ENCODE measurements at regions not wholly inside any gene's neighbourhood (a gene's known extent, or its start where the extent isn't known, plus 50 kb on each side); places are given as distances from the start of the nearest gene placed in this dataset.

- no peak for DNase-seq (ENCODE audit: low read depth in 4 of 4, low spot score in 2 of 4)
These were observed 65.7 kb downstream of the UNC5CL start for GRCh38 chr6:40973304-40973703.

- no peak for DNase-seq (ENCODE audit: low read depth in 4 of 4, low spot score in 2 of 4)
These were observed 66.2 kb downstream of the UNC5CL start for GRCh38 chr6:40972814-40973213.

- DNase-seq (ENCODE audit: low read depth in 4 of 4, low spot score in 2 of 4): no peak
These were observed 66.8 kb downstream of the UNC5CL start for GRCh38 chr6:40972190-40972589.

GRCh38 chr6:40968620-40969164 lies 70.3 kb downstream of the UNC5CL start:
- no peak for DNase-seq (ENCODE audit: low read depth in 4 of 4, low spot score in 2 of 4)

- DNase-seq (ENCODE audit: low read depth in 4 of 4, low spot score in 2 of 4): no peak
These were observed 72.2 kb downstream of the UNC5CL start for GRCh38 chr6:40966860-40967259.

- no peak for DNase-seq (ENCODE audit: low read depth in 4 of 4, low spot score in 2 of 4)
These were observed 74.0 kb downstream of the UNC5CL start for GRCh38 chr6:40965046-40965445.

GRCh38 chr6:40963019-40963418 lies 76.0 kb downstream of the UNC5CL start:
- DNase-seq (ENCODE audit: low read depth in 4 of 4, low spot score in 2 of 4): no peak

GRCh38 chr6:40962241-40962640 lies 76.8 kb downstream of the UNC5CL start:
- DNase-seq (ENCODE audit: low read depth in 4 of 4, low spot score in 2 of 4): no peak

- no peak for DNase-seq (ENCODE audit: low read depth in 4 of 4, low spot score in 2 of 4)
These were observed 77.2 kb downstream of the UNC5CL start for GRCh38 chr6:40961831-40962230.

- DNase-seq (ENCODE audit: low read depth in 4 of 4, low spot score in 2 of 4): no peak
These were observed 78.1 kb downstream of the UNC5CL start for GRCh38 chr6:40960742-40961430.

- DNase-seq (ENCODE audit: low read depth in 4 of 4, low spot score in 2 of 4): no peak
These were observed 79.2 kb downstream of the UNC5CL start for GRCh38 chr6:40959781-40960327.

GRCh38 chr6:40958738-40959137 lies 80.3 kb downstream of the UNC5CL start:
- DNase-seq (ENCODE audit: low read depth in 4 of 4, low spot score in 2 of 4): no peak

- DNase-seq (ENCODE audit: low read depth in 4 of 4, low spot score in 2 of 4): peak in 1 of 4 donors; percentile 12
These were observed 81.2 kb downstream of the UNC5CL start for GRCh38 chr6:40957616-40958492.

GRCh38 chr6:40956936-40957335 lies 82.1 kb downstream of the UNC5CL start:
- no peak for DNase-seq (ENCODE audit: low read depth in 4 of 4, low spot score in 2 of 4)

GRCh38 chr6:40955178-40955545 lies 83.9 kb downstream of the UNC5CL start:
- no peak for DNase-seq (ENCODE audit: low read depth in 4 of 4, low spot score in 2 of 4)

GRCh38 chr6:40954446-40955177 lies 84.4 kb downstream of the UNC5CL start:
- no peak for DNase-seq (ENCODE audit: low read depth in 4 of 4, low spot score in 2 of 4)

- DNase-seq (ENCODE audit: low read depth in 4 of 4, low spot score in 2 of 4): no peak
These were observed 85.5 kb downstream of the UNC5CL start for GRCh38 chr6:40953486-40953885.

GRCh38 chr6:40950986-40951698 lies 87.9 kb downstream of the UNC5CL start:
- DNase-seq (ENCODE audit: low read depth in 4 of 4, low spot score in 2 of 4): no peak

GRCh38 chr6:40948570-40948969 lies 90.5 kb downstream of the UNC5CL start:
- DNase-seq (ENCODE audit: low read depth in 4 of 4, low spot score in 2 of 4): no peak

- DNase-seq (ENCODE audit: low read depth in 4 of 4, low spot score in 2 of 4): no peak
These were observed 91.0 kb downstream of the UNC5CL start for GRCh38 chr6:40947876-40948526.

Data from left renal cortex interstitium (tissue), 4 donors.